ENCODE measurements at regions not wholly inside any gene's neighbourhood (a gene's known extent, or its start where the extent isn't known, plus 50 kb on each side); places are given as distances from the start of the nearest gene placed in this dataset.

DNA sequence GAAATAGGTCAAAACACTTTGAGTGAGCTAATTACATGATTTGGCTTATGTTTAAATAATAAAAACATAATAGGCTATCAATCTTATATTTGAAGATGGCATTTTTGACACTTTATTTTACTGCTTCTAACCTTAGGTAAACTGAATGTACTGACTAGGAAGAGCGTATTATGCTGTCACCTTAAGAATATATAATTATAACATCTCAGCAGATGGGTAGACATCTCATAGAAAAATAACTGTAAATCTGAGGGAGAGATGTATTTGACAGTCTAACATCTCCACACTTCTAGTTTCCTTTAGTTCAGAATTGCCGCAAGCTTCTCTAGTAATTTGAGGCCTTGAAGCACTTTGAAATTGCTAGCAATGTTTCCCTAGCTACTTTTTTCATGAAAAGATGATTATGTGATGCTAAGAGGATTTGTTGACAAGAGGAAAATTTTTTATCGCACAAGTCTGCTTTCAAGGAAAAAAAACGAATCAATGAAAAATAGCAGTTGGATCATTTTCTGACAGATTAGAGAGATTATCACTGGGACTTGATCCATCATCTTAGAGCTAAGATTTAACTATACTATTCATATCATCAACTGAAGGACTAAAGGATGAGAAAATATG lies 238.2 kb upstream of the NAALADL2 start:
- TF ChIP-seq, protein P1, sequence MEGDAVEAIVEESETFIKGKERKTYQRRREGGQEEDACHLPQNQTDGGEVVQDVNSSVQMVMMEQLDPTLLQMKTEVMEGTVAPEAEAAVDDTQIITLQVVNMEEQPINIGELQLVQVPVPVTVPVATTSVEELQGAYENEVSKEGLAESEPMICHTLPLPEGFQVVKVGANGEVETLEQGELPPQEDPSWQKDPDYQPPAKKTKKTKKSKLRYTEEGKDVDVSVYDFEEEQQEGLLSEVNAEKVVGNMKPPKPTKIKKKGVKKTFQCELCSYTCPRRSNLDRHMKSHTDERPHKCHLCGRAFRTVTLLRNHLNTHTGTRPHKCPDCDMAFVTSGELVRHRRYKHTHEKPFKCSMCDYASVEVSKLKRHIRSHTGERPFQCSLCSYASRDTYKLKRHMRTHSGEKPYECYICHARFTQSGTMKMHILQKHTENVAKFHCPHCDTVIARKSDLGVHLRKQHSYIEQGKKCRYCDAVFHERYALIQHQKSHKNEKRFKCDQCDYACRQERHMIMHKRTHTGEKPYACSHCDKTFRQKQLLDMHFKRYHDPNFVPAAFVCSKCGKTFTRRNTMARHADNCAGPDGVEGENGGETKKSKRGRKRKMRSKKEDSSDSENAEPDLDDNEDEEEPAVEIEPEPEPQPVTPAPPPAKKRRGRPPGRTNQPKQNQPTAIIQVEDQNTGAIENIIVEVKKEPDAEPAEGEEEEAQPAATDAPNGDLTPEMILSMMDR (conservative IDR thresholded peaks at IDR 0.05; ENCODE audit: low read length): no peak
- no peak for TF ChIP-seq EZH2phosphoT487 (IDR thresholded peaks at IDR 0.05; ENCODE audit: borderline replicate concordance, low read depth, low read length)
